ENCODE measurements at regions not wholly inside any gene's neighbourhood (a gene's known extent, or its start where the extent isn't known, plus 50 kb on each side); places are given as distances from the start of the nearest gene placed in this dataset.

DNA sequence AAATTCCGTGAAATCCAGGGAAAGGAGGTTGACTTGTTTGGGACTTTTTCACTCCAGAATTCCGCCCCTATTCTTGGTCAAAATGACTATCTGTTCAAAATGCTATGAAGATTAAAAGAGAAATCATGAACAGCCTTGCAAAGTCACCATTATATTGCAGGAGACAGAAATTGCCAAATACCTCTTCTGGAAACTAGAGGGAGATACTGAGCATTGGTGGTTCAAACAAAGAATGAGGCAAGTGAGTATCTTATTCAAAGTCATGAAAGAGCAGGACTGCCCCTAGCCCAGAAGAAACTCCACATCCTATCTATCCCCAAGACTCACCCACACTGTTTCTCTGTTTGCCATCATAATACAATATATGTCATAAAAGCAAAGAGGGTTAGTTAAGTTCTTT is 862.3 kb upstream of the POU3F3 start:
- Mint-ChIP-seq H3K36me3 (peaks cover 5% of the 10 kb centered on the region), H3K27ac (no peak overlapping the region), H3K27me3 (ENCODE audit: low read depth in 2 of 2) (no peaks in the 10 kb centered on the region), H3K4me1 (no peaks in the 10 kb centered on the region), H3K4me3 (no peak overlapping the region), H3K9me3 (peaks cover 5 to 7% of the 10 kb centered on the region in 2 donors)
- intact Hi-C loops (cut with micrococcal nuclease), result no loop called here
- Histone ChIP-seq H3K27me3 (ENCODE audit: control insufficient read depth, insufficient read depth, low read length) (no peaks in the 10 kb centered on the region), H3K9me3 (ENCODE audit: control insufficient read depth, insufficient read depth, low read length) (no peaks in the 10 kb centered on the region), H3K36me3 (ENCODE audit: control insufficient read depth, insufficient read depth, low read length) (no peaks in the 10 kb centered on the region), H3K4me3 (ENCODE audit: low read length) (no peak overlapping the region), H3K27ac (ENCODE audit: low read length) (no peak overlapping the region), H3K4me1 (ENCODE audit: control insufficient read depth, insufficient read depth, low read length) (no peaks in the 10 kb centered on the region)
- 83% methylated on average over 2 of the region's 2 CpGs for WGBS (ENCODE audit: insufficient coverage)
- DNase-seq (no peak), ATAC-seq (no peak)
- TF ChIP-seq, protein P1, sequence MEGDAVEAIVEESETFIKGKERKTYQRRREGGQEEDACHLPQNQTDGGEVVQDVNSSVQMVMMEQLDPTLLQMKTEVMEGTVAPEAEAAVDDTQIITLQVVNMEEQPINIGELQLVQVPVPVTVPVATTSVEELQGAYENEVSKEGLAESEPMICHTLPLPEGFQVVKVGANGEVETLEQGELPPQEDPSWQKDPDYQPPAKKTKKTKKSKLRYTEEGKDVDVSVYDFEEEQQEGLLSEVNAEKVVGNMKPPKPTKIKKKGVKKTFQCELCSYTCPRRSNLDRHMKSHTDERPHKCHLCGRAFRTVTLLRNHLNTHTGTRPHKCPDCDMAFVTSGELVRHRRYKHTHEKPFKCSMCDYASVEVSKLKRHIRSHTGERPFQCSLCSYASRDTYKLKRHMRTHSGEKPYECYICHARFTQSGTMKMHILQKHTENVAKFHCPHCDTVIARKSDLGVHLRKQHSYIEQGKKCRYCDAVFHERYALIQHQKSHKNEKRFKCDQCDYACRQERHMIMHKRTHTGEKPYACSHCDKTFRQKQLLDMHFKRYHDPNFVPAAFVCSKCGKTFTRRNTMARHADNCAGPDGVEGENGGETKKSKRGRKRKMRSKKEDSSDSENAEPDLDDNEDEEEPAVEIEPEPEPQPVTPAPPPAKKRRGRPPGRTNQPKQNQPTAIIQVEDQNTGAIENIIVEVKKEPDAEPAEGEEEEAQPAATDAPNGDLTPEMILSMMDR (IDR thresholded peaks at IDR 0.05), result no peak

DNA sequence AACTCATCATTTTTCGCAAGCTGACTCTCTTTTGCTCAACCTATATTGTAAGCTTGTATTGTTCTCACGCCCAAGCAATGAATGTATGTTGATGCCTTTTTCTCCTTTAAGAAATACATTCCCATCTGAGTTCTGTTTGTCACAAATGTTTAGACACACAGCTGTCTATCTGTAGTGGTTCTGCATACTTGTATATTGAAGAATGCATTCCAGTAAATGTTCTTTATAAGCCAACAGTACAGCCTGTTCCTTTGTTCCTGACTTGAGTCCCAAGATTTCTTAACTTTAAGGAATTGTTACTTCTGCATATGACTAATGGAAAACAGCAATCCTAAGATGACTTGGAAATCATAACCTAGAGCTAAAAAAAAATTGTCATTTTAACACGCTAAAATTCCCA is 849.1 kb upstream of the POU3F3 start:
- Mint-ChIP-seq H3K27ac (no peak overlapping the region), H3K27me3 (ENCODE audit: low read depth in 2 of 2) (no peaks in the 10 kb centered on the region), H3K4me3 (no peak overlapping the region), H3K9me3 (peaks cover 22 to 25% of the 10 kb centered on the region in 2 donors), H3K36me3 (no peaks in the 10 kb centered on the region), H3K4me1 (no peaks in the 10 kb centered on the region)
- H3K27ac ChIP-seq (ENCODE audit: low read length), result no peak overlapping the region
- DNase-seq (no peak), ATAC-seq (no peak)
- no peaks in the 10 kb centered on the region for H3K27me3 ChIP-seq (ENCODE audit: control insufficient read depth, insufficient read depth, low read length)
- H3K4me1 ChIP-seq (ENCODE audit: control insufficient read depth, insufficient read depth, low read length), result no peaks in the 10 kb centered on the region
- intact Hi-C loops (cut with micrococcal nuclease), result no loop called here
- H3K9me3 ChIP-seq (ENCODE audit: control insufficient read depth, insufficient read depth, low read length), result no peaks in the 10 kb centered on the region
- WGBS (ENCODE audit: insufficient coverage), result 100% methylated on average over 2 of the region's 3 CpGs
- TF ChIP-seq, protein P1 (IDR thresholded peaks at IDR 0.05), result no peak
- H3K36me3 ChIP-seq (ENCODE audit: control insufficient read depth, insufficient read depth, low read length), result no peaks in the 10 kb centered on the region
- no peak overlapping the region for H3K4me3 ChIP-seq (ENCODE audit: low read length)

DNA sequence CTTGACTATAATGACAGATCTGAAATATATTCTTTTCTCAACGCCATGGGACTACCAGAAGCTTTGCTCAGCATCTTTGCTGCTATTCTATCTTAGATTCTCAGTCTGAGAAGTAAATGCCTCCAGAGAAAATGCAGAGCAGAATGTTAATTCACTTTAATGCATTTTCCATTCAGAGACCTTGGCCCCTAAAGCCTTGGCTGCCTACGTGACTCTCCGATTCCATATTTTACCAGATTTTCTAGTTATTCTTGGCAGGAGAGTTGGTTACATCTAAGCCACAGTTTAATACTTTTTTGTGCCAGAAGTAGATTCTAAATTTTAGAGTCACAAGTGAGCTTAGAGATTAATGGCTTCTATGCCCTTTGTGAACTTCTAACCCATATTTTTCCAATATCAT is 837.1 kb upstream of the POU3F3 start:
- H3K9me3 Mint-ChIP-seq, result peaks cover 17 to 19% of the 10 kb centered on the region in 2 donors
- H3K36me3 Mint-ChIP-seq, result no peaks in the 10 kb centered on the region
- Histone ChIP-seq H3K27ac (ENCODE audit: low read length) (no peak overlapping the region), H3K27me3 (ENCODE audit: control insufficient read depth, insufficient read depth, low read length) (no peaks in the 10 kb centered on the region), H3K9me3 (ENCODE audit: control insufficient read depth, insufficient read depth, low read length) (no peaks in the 10 kb centered on the region), H3K36me3 (ENCODE audit: control insufficient read depth, insufficient read depth, low read length) (no peaks in the 10 kb centered on the region), H3K4me1 (ENCODE audit: control insufficient read depth, insufficient read depth, low read length) (no peaks in the 10 kb centered on the region), H3K4me3 (ENCODE audit: low read length) (no peak overlapping the region)
- DNase-seq (no peak), ATAC-seq (no peak)
- H3K27me3 Mint-ChIP-seq (ENCODE audit: low read depth in 2 of 2), result no peaks in the 10 kb centered on the region
- no peaks in the 10 kb centered on the region for H3K4me1 Mint-ChIP-seq
- intact Hi-C loops (cut with micrococcal nuclease), result no loop called here
- WGBS (ENCODE audit: insufficient coverage), result 85% methylated on average over 3 of the region's 3 CpGs
- TF ChIP-seq, protein P1 (IDR thresholded peaks at IDR 0.05), result no peak
- H3K27ac Mint-ChIP-seq, result no peak overlapping the region
- H3K4me3 Mint-ChIP-seq, result no peak overlapping the region

DNA sequence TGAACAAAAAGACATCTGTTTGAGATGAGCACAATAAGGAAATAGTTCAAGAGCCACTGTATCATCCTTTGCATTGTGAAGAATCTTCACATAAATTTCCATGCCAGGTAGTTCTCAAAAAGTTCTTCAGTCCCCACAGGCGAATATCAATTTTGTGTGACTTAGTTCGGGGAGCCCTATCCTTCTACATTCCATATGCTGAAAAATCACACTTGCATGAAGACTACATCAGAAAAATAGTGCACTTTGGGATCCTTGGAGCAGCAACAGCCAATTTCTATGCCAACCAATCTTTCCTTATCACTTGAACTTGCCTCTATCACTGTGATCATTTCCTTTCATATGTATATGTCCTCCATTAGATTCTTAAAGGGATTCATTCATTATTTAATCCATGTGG is 830.6 kb upstream of the POU3F3 start:
- H3K4me3 Mint-ChIP-seq, result no peak overlapping the region
- Histone ChIP-seq H3K27ac (ENCODE audit: low read length) (no peak overlapping the region), H3K9me3 (ENCODE audit: control insufficient read depth, insufficient read depth, low read length) (no peaks in the 10 kb centered on the region), H3K4me1 (ENCODE audit: control insufficient read depth, insufficient read depth, low read length) (no peaks in the 10 kb centered on the region), H3K36me3 (ENCODE audit: control insufficient read depth, insufficient read depth, low read length) (no peaks in the 10 kb centered on the region), H3K4me3 (ENCODE audit: low read length) (no peak overlapping the region), H3K27me3 (ENCODE audit: control insufficient read depth, insufficient read depth, low read length) (no peaks in the 10 kb centered on the region)
- no peak overlapping the region for H3K27ac Mint-ChIP-seq
- ATAC-seq, result no peak
- 75% methylated on average over 2 of the region's 2 CpGs for WGBS (ENCODE audit: insufficient coverage)
- TF ChIP-seq, protein P1 (IDR thresholded peaks at IDR 0.05), result no peak
- DNase-seq, result no peak
- peaks cover 7 to 9% of the 10 kb centered on the region in 2 donors for H3K9me3 Mint-ChIP-seq
- no peaks in the 10 kb centered on the region for H3K4me1 Mint-ChIP-seq
- H3K36me3 Mint-ChIP-seq, result no peaks in the 10 kb centered on the region
- intact Hi-C loops (cut with micrococcal nuclease), result no loop called here
- H3K27me3 Mint-ChIP-seq (ENCODE audit: low read depth in 2 of 2), result no peaks in the 10 kb centered on the region

Measured in natural killer cell (primary cell).